IMR-90 (cell line): ENCODE measurements at regions not wholly inside any gene's neighbourhood (a gene's known extent, or its start where the extent isn't known, plus 50 kb on each side); places are given as distances from the start of the nearest gene placed in this dataset. TPM values are rescaled to one million over a fixed set of nuclear protein-coding genes. Genes with fewer than 3 reads are reported as not detected.

ENCODE experiments used
- microRNA-seq, 2 experiments: library from miRNA; stranded (forward) in 1 of 2; unstranded in 1 of 2; fragments of 10-50 nt in 1 of 2; fragments of <30 nt in 1 of 2; gene quantifications in 1 of 2; microRNA quantifications in 1 of 2; one replicate each; pipeline versions ENCODE3 to v1.1.0; 2013 to 2020; ENCODE audit not compliant: insufficient read depth in 1 of 2, insufficient read length in 1 of 2, unreplicated experiment in 1 of 2
- small RNA-seq, 5 experiments: library from RNA; depleted of rRNA; stranded (forward); fragments of <200 nt; gene quantifications; one replicate each; pipeline ENCODE3, GENCODE V24; 2012

Small RNAs in the stretch of these regions (microRNA-seq; reads per million reads assigned to microRNA genes)
- gene RNA5SP309 (ENCODE audit: insufficient read depth, insufficient read length), result not detected

Small RNAs in the stretch of these regions (small RNA-seq; reads per million reads assigned to genes)
- 0 reads per million in 5 experiments for gene RNA5SP309
